PC-9 (cell line): ENCODE measurements at regions not wholly inside any gene's neighbourhood (a gene's known extent, or its start where the extent isn't known, plus 50 kb on each side); places are given as distances from the start of the nearest gene placed in this dataset.

Experiments used
- CTCF ChIP-seq: fragments of 200-600 bp; sonication (generic); conservative IDR thresholded peaks from 2 replicates; pipeline ENCODE4 v1.6.1; 2017; ENCODE audit warnings: mixed run types, antibody characterized with exemption, mild to moderate bottlenecking, moderate library complexity
- EZH2 ChIP-seq: fragments of 200-600 bp; sonication (generic); IDR thresholded peaks from 2 replicates; pipeline ENCODE4 v1.8.0; 2017; ENCODE audit warnings: antibody characterized with exemption, low read depth

GRCh38 chr18:59048378-59048777 lies 91.3 kb upstream of the SEC11C start:
- TF ChIP-seq CTCF (no peak), EZH2 (no peak)
